IMR-90 (cell line): ENCODE measurements at regions not wholly inside any gene's neighbourhood (a gene's known extent, or its start where the extent isn't known, plus 50 kb on each side); places are given as distances from the start of the nearest gene placed in this dataset.

Source experiments
- ATAC-seq: fragments of 200-7000 bp; cut with Tn5 transposase; 2 replicates; pipeline ENCODE4 v1.9.1; 2020; ENCODE audit warnings: low read depth, mild to moderate bottlenecking, moderate library complexity
- BruUV-seq: library from RNA; stranded (reverse); fragments of 400-500 nt; replicated peaks from 2 replicates; lab custom pipeline; 2021; lab: Mats Ljungman, UMichigan
- CTCF ChIA-PET: fragments of 300-600 bp; formaldehyde crosslinking; extraction: SDS; loops from one replicate; lab custom pipeline; 2021; ENCODE audit warnings: antibody characterized with exemption; lab: Yijun Ruan, JAX
- POLR2A ChIA-PET: fragments of 300-600 bp; sonication (Branson Sonifier 250); formaldehyde crosslinking; loops from one replicate; lab custom pipeline; 2022; ENCODE audit warnings: antibody characterized with exemption; ENCODE audit not compliant: unreplicated experiment; lab: Charles Lee
- DNase-seq: peaks from one replicate; pipeline ENCODE4 v3.0.0; 2013
- H2AFZ ChIP-seq: replicated peaks from 2 replicates; pipeline ENCODE3; 2013; ENCODE audit warnings: low read length, mild to moderate bottlenecking; ENCODE audit not compliant: poor library complexity
- H2AK5ac ChIP-seq: 2 replicates; pipeline ENCODE4 v1.6.1; 2013; ENCODE audit warnings: low read depth, low read length, inconsistent platforms
- H2AK9ac ChIP-seq: replicated peaks from 2 replicates; pipeline ENCODE3; 2013; ENCODE audit warnings: mild to moderate bottlenecking, low read depth, low read length, moderate library complexity; ENCODE audit not compliant: poor library complexity
- H2BK120ac ChIP-seq: 2 replicates; pipeline ENCODE4 v1.6.1; 2013; ENCODE audit warnings: low read depth, low read length, inconsistent platforms
- H2BK15ac ChIP-seq: 3 replicates; pipeline ENCODE4 v1.6.1; 2013; ENCODE audit warnings: low read depth, low read length, inconsistent platforms
- H2BK20ac ChIP-seq: 2 replicates; pipeline ENCODE4 v1.6.1; 2013; ENCODE audit warnings: low read depth, mild to moderate bottlenecking, inconsistent platforms, low read length, moderate library complexity
- H2BK5ac ChIP-seq: 2 replicates; pipeline ENCODE4 v1.6.1; 2013; ENCODE audit warnings: mild to moderate bottlenecking, low read depth, low read length, inconsistent platforms; ENCODE audit not compliant: poor library complexity, severe bottlenecking
- H3K14ac ChIP-seq: replicated peaks from 2 replicates; pipeline ENCODE4 v1.6.1; 2013; ENCODE audit warnings: low read depth, low read length, inconsistent platforms
- H3K18ac ChIP-seq: 2 replicates; pipeline ENCODE4 v1.6.1; 2013; ENCODE audit warnings: low read depth, low read length, control low read depth
- H3K23ac ChIP-seq: 2 replicates; pipeline ENCODE4 v1.6.1; 2013; ENCODE audit warnings: low read depth, low read length, inconsistent platforms
- H3K27ac ChIP-seq: 2 replicates; pipeline ENCODE4 v1.5.1; 2013; ENCODE audit warnings: mild to moderate bottlenecking, control low read depth, low read length; ENCODE audit not compliant: insufficient read depth
- H3K27me3 ChIP-seq: 2 replicates; pipeline ENCODE4 v1.6.1; 2013; ENCODE audit warnings: low read length; ENCODE audit not compliant: control insufficient read depth, insufficient read depth
- H3K36me3 ChIP-seq: 2 replicates; pipeline ENCODE4 v1.6.1; 2013; ENCODE audit warnings: low read length, mixed read lengths; ENCODE audit not compliant: control insufficient read depth, insufficient read depth
- H3K4ac ChIP-seq: 2 replicates; pipeline ENCODE4 v1.6.1; 2013; ENCODE audit warnings: low read depth, low read length, inconsistent platforms
- H3K4me1 ChIP-seq: 2 replicates; pipeline ENCODE4 v1.6.1; 2013; ENCODE audit warnings: low read length, mixed read lengths; ENCODE audit not compliant: control insufficient read depth, insufficient read depth
- H3K4me2 ChIP-seq: 2 replicates; pipeline ENCODE4 v1.6.1; 2013; ENCODE audit warnings: low read depth, mild to moderate bottlenecking, control low read depth, low read length, moderate library complexity
- H3K4me3 ChIP-seq: 2 replicates; pipeline ENCODE4 v1.5.1; 2013; ENCODE audit warnings: low read depth, mild to moderate bottlenecking, control low read depth, low read length, moderate library complexity; ENCODE audit not compliant: insufficient read depth
- H3K56ac ChIP-seq: 2 replicates; pipeline ENCODE4 v1.6.1; 2013; ENCODE audit warnings: low read length, inconsistent platforms; ENCODE audit not compliant: insufficient read depth; ENCODE audit errors: extremely low read depth
- H3K79me1 ChIP-seq, 2 experiments: 2 replicates each; pipeline ENCODE4 v1.6.1; 2013; ENCODE audit warnings: low read length in 2 of 2, inconsistent platforms in 1 of 2, low read depth in 1 of 2
- H3K9ac ChIP-seq: 2 replicates; pipeline ENCODE4 v1.6.1; 2013; ENCODE audit warnings: low read depth, low read length, control low read depth
- H3K9me1 ChIP-seq: 2 replicates; pipeline ENCODE4 v1.6.1; 2013; ENCODE audit warnings: low read length, inconsistent platforms; ENCODE audit not compliant: insufficient read depth
- H3K9me3 ChIP-seq: 2 replicates; pipeline ENCODE4 v1.6.1; 2013; ENCODE audit warnings: low read length; ENCODE audit not compliant: control insufficient read depth, insufficient read depth
- H4K20me1 ChIP-seq: 2 replicates; pipeline ENCODE4 v1.6.1; 2013; ENCODE audit warnings: low read length, inconsistent platforms; ENCODE audit not compliant: insufficient read depth
- H4K5ac ChIP-seq: 2 replicates; pipeline ENCODE4 v1.6.1; 2013; ENCODE audit warnings: mild to moderate bottlenecking, low read depth, low read length, control low read depth
- H4K8ac ChIP-seq, 2 experiments: 2 replicates each; pipeline ENCODE4 v1.6.1; 2013; ENCODE audit warnings: low read depth in 2 of 2, low read length in 2 of 2, control low read depth in 1 of 2, inconsistent platforms in 1 of 2
- H4K91ac ChIP-seq: 2 replicates; pipeline ENCODE4 v1.6.1; 2013; ENCODE audit warnings: low read depth, low read length, inconsistent platforms; ENCODE audit not compliant: insufficient read depth
- MAFK ChIP-seq: IDR thresholded peaks from 2 replicates; pipeline ENCODE4 v1.6.1; 2012; ENCODE audit warnings: low read depth, low read length, improper control_type of control experiment
- MXI1 ChIP-seq: IDR thresholded peaks from 2 replicates; pipeline ENCODE4 v1.6.1; 2012; ENCODE audit warnings: low read depth, mild to moderate bottlenecking, low read length, moderate library complexity, borderline replicate concordance
- POLR2A ChIP-seq: IDR thresholded peaks from 2 replicates; pipeline ENCODE4 v1.6.1; 2012; ENCODE audit warnings: mild to moderate bottlenecking, low read depth, low read length
- RCOR1 ChIP-seq: IDR thresholded peaks from 2 replicates; pipeline ENCODE4 v1.6.1; 2012; ENCODE audit warnings: mild to moderate bottlenecking, low read length, improper control_type of control experiment; ENCODE audit not compliant: insufficient replicate concordance
- WGBS, 2 experiments: methylation state at CpG; one replicate each; pipeline versions ENCODE4 v1.1.5 to v1.1.7; 2013; ENCODE audit warnings: missing lambda C conversion rate in 2 of 2; ENCODE audit not compliant: insufficient read length in 1 of 2; ENCODE audit errors: extremely low coverage in 2 of 2; 5-methylcytosine and 5-hydroxymethylcytosine counted together
- dilution Hi-C: fragments of 300-500 bp; cut with HindIII; formaldehyde crosslinking; loops from one replicate; pipeline ENCODE4 v1.14.3; 2018; ENCODE audit warnings: low sequenced_read_pairs; ENCODE audit not compliant: unreplicated experiment
- in situ Hi-C: fragments of 300-500 bp; cut with MboI; formaldehyde crosslinking; loops from 3 replicates; pipeline ENCODE4 v1.14.3; 2019; ENCODE audit warnings: low sequenced_read_pairs, inconsistent platforms, mixed read lengths
- intact Hi-C: fragments of 100-400 bp; cut with micrococcal nuclease; formaldehyde crosslinking; loops from 2 replicates; pipeline ENCODE4 v1.10.0; 2022

GRCh38 chr5:165101709-165102108 is 1596.3 kb downstream of the MAT2B start:
- DNase-seq: no peak
- WGBS, 2 experiments: no CpG with 5 or more reads among the region's 3 CpGs

More at GRCh38 chr5:165101709-165102108, 1596.3 kb downstream of the MAT2B start:
- H3K9me1 ChIP-seq: no peaks in the 10 kb centered on the region
- H4K91ac ChIP-seq: no peak overlapping the region
- no peak for TF ChIP-seq RCOR1
- no peak for TF ChIP-seq MAFK
- TF ChIP-seq MXI1: no peak
- no peak for TF ChIP-seq POLR2A
- CTCF ChIA-PET: no interaction called here
- no peak overlapping the region for H3K4me2 ChIP-seq
- no peaks in the 10 kb centered on the region for H3K27me3 ChIP-seq
- H3K27ac ChIP-seq: no peak overlapping the region
- no peak overlapping the region for H3K18ac ChIP-seq
- no peak overlapping the region for H2AFZ ChIP-seq
- no peaks in the 10 kb centered on the region for H3K36me3 ChIP-seq
- H3K79me1 ChIP-seq: no peaks in the 10 kb centered on the region
- peaks cover 1% of the 10 kb centered on the region; the same call in 1 of the 2 replicates for H3K9me3 ChIP-seq
- H3K9ac ChIP-seq: no peak overlapping the region
- no peak overlapping the region for H2BK15ac ChIP-seq
- H2BK20ac ChIP-seq: no peak overlapping the region
- no peak overlapping the region for H3K14ac ChIP-seq
- no peak overlapping the region for H3K23ac ChIP-seq
- in situ Hi-C loops: no loop called here
- H3K4me3 ChIP-seq: no peak overlapping the region
- H3K56ac ChIP-seq: no peak overlapping the region
- no peak overlapping the region for H3K4ac ChIP-seq
- H2AK5ac ChIP-seq: no peak overlapping the region
- intact Hi-C loops: no loop called here
- H3K4me1 ChIP-seq: no peaks in the 10 kb centered on the region
- H2BK120ac ChIP-seq: no peak overlapping the region
- dilution Hi-C loops: no loop called here
- no peak overlapping the region for H2BK5ac ChIP-seq
- no peak overlapping the region for H4K8ac ChIP-seq
- no peak for ATAC-seq
- no peak overlapping the region for H4K5ac ChIP-seq
- no peaks in the 10 kb centered on the region for H4K20me1 ChIP-seq
- BruUV-seq: no TSS peak
- no peak overlapping the region for H2AK9ac ChIP-seq
- POLR2A ChIA-PET: no interaction called here
